HCT116 (cell line): ENCODE measurements at regions not wholly inside any gene's neighbourhood (a gene's known extent, or its start where the extent isn't known, plus 50 kb on each side); places are given as distances from the start of the nearest gene placed in this dataset.

ENCODE experiments used
- ATAC-seq: fragments of 200-7000 bp; cut with Tn5 transposase; 2 replicates; pipeline ENCODE4 v1.9.1; 2020; ENCODE audit warnings: mild to moderate bottlenecking, moderate library complexity
- BruUV-seq: library from RNA; stranded (reverse); fragments of 400-500 nt; replicated peaks from 2 replicates; lab custom pipeline; 2021; lab: Mats Ljungman, UMichigan
- CTCF ChIA-PET: fragments of 300-600 bp; sonication (Branson Sonifier 250); formaldehyde crosslinking; loops from one replicate; lab custom pipeline; 2021; ENCODE audit warnings: antibody characterized with exemption; lab: Charles Lee
- POLR2A ChIA-PET: fragments of 300-600, 350-600 bp; sonication (Branson Sonifier 250); formaldehyde crosslinking; loops from one replicate; lab custom pipeline; 2021; ENCODE audit warnings: antibody characterized with exemption; lab: Charles Lee
- RAD21 ChIA-PET, 2 experiments: fragments of 300-600 bp; sonication (Branson Sonifier 250); formaldehyde crosslinking; loops; one replicate each; lab custom pipeline; 2023; ENCODE audit warnings: low total read pairs in 2 of 2; ENCODE audit not compliant: uncharacterized antibody in 2 of 2, unreplicated experiment in 2 of 2, low non-redundant PET in 1 of 2; lab: Charles Lee
- DNase-seq: peaks from one replicate; pipeline ENCODE4 v3.0.0-alpha.2; 2010; ENCODE audit warnings: low read depth, low spot score
- H2AFZ ChIP-seq: fragments of 200-600 bp; shearing (Covaris generic), sonication (generic); 2 replicates; pipeline ENCODE4 v1.6.1; 2017; ENCODE audit warnings: low read depth, mixed run types, mixed read lengths, antibody characterized with exemption, low read length; ENCODE audit not compliant: poor library complexity, severe bottlenecking
- H3K27ac ChIP-seq: 2 replicates; pipeline ENCODE4 v1.5.1; 2012; ENCODE audit warnings: low read depth, low read length
- H3K27me3 ChIP-seq: fragments of 200-600 bp; sonication (generic); 2 replicates; pipeline ENCODE4 v1.6.1; 2016; ENCODE audit warnings: mixed run types, low read length, mixed read lengths; ENCODE audit not compliant: insufficient read depth
- H3K36me3 ChIP-seq, 2 experiments: fragments of 200-500 bp in 1 of 2; fragments of 200-600 bp in 1 of 2; sonication (Bioruptor generic) in 1 of 2; sonication (generic) in 1 of 2; 2 replicates each; pipeline versions ENCODE4 v1.5.1 to v1.6.1; 2014 to 2016; ENCODE audit warnings: low read length in 2 of 2, inconsistent platforms in 1 of 2, mixed read lengths in 1 of 2, mixed run types in 1 of 2; ENCODE audit not compliant: insufficient read depth in 2 of 2, control insufficient read depth in 1 of 2
- H3K4me1 ChIP-seq, 2 experiments: fragments of 200-600 bp in 1 of 2; sonication (generic) in 1 of 2; 2 replicates each; pipeline versions ENCODE4 v1.5.1 to v1.6.1; 2012 to 2017; ENCODE audit warnings: low read length in 2 of 2, inconsistent platforms in 1 of 2, mild to moderate bottlenecking in 1 of 2, mixed read lengths in 1 of 2, mixed run types in 1 of 2, moderate library complexity in 1 of 2; ENCODE audit not compliant: insufficient read depth in 2 of 2, control insufficient read depth in 1 of 2
- H3K4me2 ChIP-seq: fragments of 200-600 bp; sonication (generic); 2 replicates; pipeline ENCODE4 v1.6.1; 2017; ENCODE audit warnings: mixed run types, low read length, mixed read lengths
- H3K4me3 ChIP-seq, 2 experiments: fragments of 200-600 bp in 1 of 2; sonication (generic) in 1 of 2; replicated peaks in 1 of 2; 2 replicates each; pipeline ENCODE4 v1.5.1; 2011 to 2016; ENCODE audit warnings: low read length in 2 of 2, control low read depth in 1 of 2, low read depth in 1 of 2, mild to moderate bottlenecking in 1 of 2, mixed read lengths in 1 of 2, mixed run types in 1 of 2
- H3K79me2 ChIP-seq: fragments of 200-600 bp; sonication (generic); 2 replicates; pipeline ENCODE4 v1.6.1; 2017; ENCODE audit warnings: mild to moderate bottlenecking, mixed run types, low read length, moderate library complexity, mixed read lengths; ENCODE audit not compliant: insufficient read depth
- H3K9ac ChIP-seq: fragments of 200-600 bp; sonication (generic); 2 replicates; pipeline ENCODE4 v1.6.1; 2016; ENCODE audit warnings: low read length, mixed read lengths
- H3K9me2 ChIP-seq: fragments of 200-600 bp; sonication (generic), shearing (Covaris generic); 2 replicates; pipeline ENCODE4 v1.6.1; 2017; ENCODE audit warnings: mixed run types, mild to moderate bottlenecking, moderate library complexity; ENCODE audit not compliant: insufficient read depth
- H3K9me3 ChIP-seq, 2 experiments: fragments of 200-500 bp in 1 of 2; fragments of 200-600 bp in 1 of 2; sonication (Bioruptor generic) in 1 of 2; sonication (generic) in 1 of 2; 2 replicates each; pipeline ENCODE4 v1.6.1; 2014 to 2017; ENCODE audit warnings: low read length in 2 of 2, mixed read lengths in 2 of 2, inconsistent platforms in 1 of 2, low read depth in 1 of 2, mild to moderate bottlenecking in 1 of 2, mixed run types in 1 of 2, moderate library complexity in 1 of 2; ENCODE audit not compliant: control insufficient read depth in 1 of 2, insufficient read depth in 1 of 2
- H4K20me1 ChIP-seq: fragments of 200-600 bp; sonication (generic), shearing (Covaris generic); 2 replicates; pipeline ENCODE4 v1.6.1; 2017; ENCODE audit warnings: mixed run types, mild to moderate bottlenecking, moderate library complexity; ENCODE audit not compliant: insufficient read depth
- CBX3 ChIP-seq: IDR thresholded peaks from 2 replicates; pipeline ENCODE4 v1.6.1; 2012; ENCODE audit warnings: low read depth
- EGR1 ChIP-seq: IDR thresholded peaks from 2 replicates; pipeline ENCODE4 v1.6.1; 2012; ENCODE audit warnings: low read depth
- POLR2AphosphoS5 ChIP-seq: IDR thresholded peaks from 2 replicates; pipeline ENCODE4 v1.6.1; 2011; ENCODE audit warnings: mild to moderate bottlenecking, low read depth, low read length, moderate library complexity
- SRF ChIP-seq: IDR thresholded peaks from 2 replicates; pipeline ENCODE4 v1.6.1; 2012; ENCODE audit warnings: low read depth
- intact Hi-C: fragments of 100-400 bp; cut with micrococcal nuclease; formaldehyde crosslinking; loops from 2 replicates; pipeline ENCODE4 v1.10.0; 2022
- TF ChIP-seq, protein P1 (sequence below): IDR thresholded peaks from 2 replicates; pipeline ENCODE4 v1.6.1; 2012; ENCODE audit warnings: low read depth
- TF ChIP-seq, protein P2 (sequence below), 3 experiments: fragments of 200-600 bp in 1 of 3; sonication (generic) in 1 of 3; IDR thresholded peaks in 2 of 3; conservative IDR thresholded peaks in 1 of 3; 2 replicates each; pipeline ENCODE4 v1.5.1; 2012 to 2017; ENCODE audit warnings: low read depth in 2 of 3, low read length in 2 of 3, antibody characterized with exemption in 1 of 3, borderline replicate concordance in 1 of 3, control low read depth in 1 of 3, mild to moderate bottlenecking in 1 of 3, mixed read lengths in 1 of 3, mixed run types in 1 of 3, moderate library complexity in 1 of 3; ENCODE audit not compliant: insufficient read depth in 1 of 3

DNA sequence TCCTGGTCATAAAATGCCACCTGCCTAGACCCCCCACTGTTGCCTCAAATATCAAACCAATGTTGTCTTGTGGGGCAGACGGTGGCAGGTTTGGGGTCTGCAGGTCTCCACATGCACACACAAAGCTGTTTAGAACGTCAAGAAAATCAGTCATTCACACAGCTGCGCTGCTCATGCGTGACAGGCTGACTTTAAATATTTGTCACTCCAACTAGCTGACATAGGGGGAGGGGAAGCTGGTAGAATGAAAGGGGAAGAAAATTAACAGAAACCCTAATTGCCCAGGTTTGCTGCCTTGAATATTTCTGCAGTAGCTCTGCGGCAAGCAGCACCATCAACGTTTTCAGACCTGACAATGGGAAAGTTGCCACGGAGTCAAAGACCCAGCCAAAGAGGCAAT is 201.8 kb downstream of the ABHD5 start:
- intact Hi-C loops: no loop called here
- ATAC-seq (no peak), DNase-seq (no peak)
- no TSS peak for BruUV-seq
- no peak overlapping the region for H3K27ac ChIP-seq
- no peaks in the 10 kb centered on the region for H4K20me1 ChIP-seq
- CTCF ChIA-PET: no interaction called here
- H2AFZ ChIP-seq: no peak overlapping the region
- no peaks in the 10 kb centered on the region for H3K9me2 ChIP-seq
- H3K27me3 ChIP-seq: no peaks in the 10 kb centered on the region
- H3K9ac ChIP-seq: no peak overlapping the region
- RAD21 ChIA-PET: no interaction called here
- H3K4me3 ChIP-seq: no peak overlapping the region
- H3K79me2 ChIP-seq: no peaks in the 10 kb centered on the region
- TF ChIP-seq POLR2AphosphoS5: no peak
- TF ChIP-seq EGR1: no peak
- TF ChIP-seq SRF: no peak
- TF ChIP-seq, protein P1, sequence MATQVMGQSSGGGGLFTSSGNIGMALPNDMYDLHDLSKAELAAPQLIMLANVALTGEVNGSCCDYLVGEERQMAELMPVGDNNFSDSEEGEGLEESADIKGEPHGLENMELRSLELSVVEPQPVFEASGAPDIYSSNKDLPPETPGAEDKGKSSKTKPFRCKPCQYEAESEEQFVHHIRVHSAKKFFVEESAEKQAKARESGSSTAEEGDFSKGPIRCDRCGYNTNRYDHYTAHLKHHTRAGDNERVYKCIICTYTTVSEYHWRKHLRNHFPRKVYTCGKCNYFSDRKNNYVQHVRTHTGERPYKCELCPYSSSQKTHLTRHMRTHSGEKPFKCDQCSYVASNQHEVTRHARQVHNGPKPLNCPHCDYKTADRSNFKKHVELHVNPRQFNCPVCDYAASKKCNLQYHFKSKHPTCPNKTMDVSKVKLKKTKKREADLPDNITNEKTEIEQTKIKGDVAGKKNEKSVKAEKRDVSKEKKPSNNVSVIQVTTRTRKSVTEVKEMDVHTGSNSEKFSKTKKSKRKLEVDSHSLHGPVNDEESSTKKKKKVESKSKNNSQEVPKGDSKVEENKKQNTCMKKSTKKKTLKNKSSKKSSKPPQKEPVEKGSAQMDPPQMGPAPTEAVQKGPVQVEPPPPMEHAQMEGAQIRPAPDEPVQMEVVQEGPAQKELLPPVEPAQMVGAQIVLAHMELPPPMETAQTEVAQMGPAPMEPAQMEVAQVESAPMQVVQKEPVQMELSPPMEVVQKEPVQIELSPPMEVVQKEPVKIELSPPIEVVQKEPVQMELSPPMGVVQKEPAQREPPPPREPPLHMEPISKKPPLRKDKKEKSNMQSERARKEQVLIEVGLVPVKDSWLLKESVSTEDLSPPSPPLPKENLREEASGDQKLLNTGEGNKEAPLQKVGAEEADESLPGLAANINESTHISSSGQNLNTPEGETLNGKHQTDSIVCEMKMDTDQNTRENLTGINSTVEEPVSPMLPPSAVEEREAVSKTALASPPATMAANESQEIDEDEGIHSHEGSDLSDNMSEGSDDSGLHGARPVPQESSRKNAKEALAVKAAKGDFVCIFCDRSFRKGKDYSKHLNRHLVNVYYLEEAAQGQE: no peak
- TF ChIP-seq, protein P2, sequence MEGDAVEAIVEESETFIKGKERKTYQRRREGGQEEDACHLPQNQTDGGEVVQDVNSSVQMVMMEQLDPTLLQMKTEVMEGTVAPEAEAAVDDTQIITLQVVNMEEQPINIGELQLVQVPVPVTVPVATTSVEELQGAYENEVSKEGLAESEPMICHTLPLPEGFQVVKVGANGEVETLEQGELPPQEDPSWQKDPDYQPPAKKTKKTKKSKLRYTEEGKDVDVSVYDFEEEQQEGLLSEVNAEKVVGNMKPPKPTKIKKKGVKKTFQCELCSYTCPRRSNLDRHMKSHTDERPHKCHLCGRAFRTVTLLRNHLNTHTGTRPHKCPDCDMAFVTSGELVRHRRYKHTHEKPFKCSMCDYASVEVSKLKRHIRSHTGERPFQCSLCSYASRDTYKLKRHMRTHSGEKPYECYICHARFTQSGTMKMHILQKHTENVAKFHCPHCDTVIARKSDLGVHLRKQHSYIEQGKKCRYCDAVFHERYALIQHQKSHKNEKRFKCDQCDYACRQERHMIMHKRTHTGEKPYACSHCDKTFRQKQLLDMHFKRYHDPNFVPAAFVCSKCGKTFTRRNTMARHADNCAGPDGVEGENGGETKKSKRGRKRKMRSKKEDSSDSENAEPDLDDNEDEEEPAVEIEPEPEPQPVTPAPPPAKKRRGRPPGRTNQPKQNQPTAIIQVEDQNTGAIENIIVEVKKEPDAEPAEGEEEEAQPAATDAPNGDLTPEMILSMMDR (IDR thresholded peaks at IDR 0.05 in 2 of 3, conservative IDR thresholded peaks at IDR 0.05 in 1 of 3; ENCODE audit: borderline replicate concordance in 1 of 3, insufficient read depth in 1 of 3, low read depth in 2 of 3, low read length in 2 of 3): no peak
- TF ChIP-seq CBX3: no peak
- POLR2A ChIA-PET: no interaction called here
- no peak overlapping the region for H3K4me2 ChIP-seq
- no peaks in the 10 kb centered on the region for H3K36me3 ChIP-seq
- no peaks in the 10 kb centered on the region for H3K9me3 ChIP-seq
- peaks cover 0 to 11% of the 10 kb centered on the region in 2 experiments; a peak in 2 of 4 replicates for H3K4me1 ChIP-seq
